ENCODE measurements at regions not wholly inside any gene's neighbourhood (a gene's known extent, or its start where the extent isn't known, plus 50 kb on each side); places are given as distances from the start of the nearest gene placed in this dataset.
"Not testable (repeated sequence)": the region's sequence is repeated elsewhere in the genome, so short reads cannot be mapped to it uniquely, and the experiment has no call there.

DNA sequence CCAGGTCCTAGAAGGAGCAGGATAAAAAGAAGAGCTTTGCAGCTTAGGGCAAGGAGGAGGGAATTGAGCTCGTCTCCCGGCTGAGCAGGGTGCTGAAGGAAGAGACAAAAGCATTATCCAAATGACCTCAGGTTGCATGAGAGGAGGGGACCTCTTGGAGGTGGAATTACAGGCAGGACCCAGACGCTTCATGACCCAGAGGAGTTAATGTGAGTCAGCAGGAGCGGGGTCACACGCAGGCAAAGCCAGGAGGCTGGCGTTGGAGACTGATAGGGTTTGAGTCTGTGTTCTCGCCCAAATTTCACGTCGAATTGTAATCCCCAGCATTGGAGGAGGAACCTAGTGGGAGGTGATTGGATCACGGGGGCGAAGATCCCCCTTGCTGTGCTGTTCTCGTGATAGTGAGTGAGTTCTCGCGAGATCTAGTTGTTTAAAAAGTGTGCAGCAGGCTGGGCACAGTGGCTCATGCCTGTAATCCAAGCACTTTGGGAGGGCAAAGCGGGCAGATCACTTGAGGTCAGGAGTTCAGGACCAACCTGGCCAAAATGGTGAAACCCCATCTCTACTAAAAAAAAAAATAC lies 63.7 kb upstream of the AUTS2 start:
- Mint-ChIP-seq H3K4me1 (ENCODE audit: low read depth, unreplicated experiment) (no peaks in the 10 kb centered on the region), H3K27ac (ENCODE audit: unreplicated experiment) (no peak overlapping the region), H3K4me3 (ENCODE audit: unreplicated experiment) (no peak overlapping the region), H3K27me3 (ENCODE audit: unreplicated experiment) (peaks cover 4% of the 10 kb centered on the region), H3K36me3 (ENCODE audit: unreplicated experiment) (no peaks in the 10 kb centered on the region), H3K9me3 (ENCODE audit: unreplicated experiment) (peaks cover 4% of the 10 kb centered on the region)
- no peak for DNase-seq
- TF ChIP-seq CTCF (IDR thresholded peaks at IDR 0.05; ENCODE audit: partially characterized antibody, unreplicated experiment): no peak

DNA sequence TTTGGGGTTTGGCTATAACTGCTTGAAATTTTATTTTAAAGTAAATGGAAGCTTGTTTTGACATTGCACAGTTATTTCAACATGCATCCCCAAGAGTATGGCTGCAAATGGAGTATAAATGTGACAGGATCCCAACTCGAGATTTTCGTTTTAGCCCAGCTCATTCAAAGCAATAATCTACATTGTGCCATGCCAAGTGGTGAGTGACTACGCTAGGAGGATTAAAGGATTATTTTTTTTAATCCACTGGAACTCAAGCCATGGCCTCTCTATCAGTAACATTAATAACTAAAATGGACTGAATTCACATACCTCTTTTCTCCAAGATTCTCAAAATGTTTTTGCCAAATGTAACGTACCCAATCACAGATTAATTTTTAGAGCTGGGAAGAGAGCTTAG lies 60.6 kb upstream of the AUTS2 start:
- no peak overlapping the region for H3K4me3 Mint-ChIP-seq (ENCODE audit: unreplicated experiment)
- no peak for TF ChIP-seq CTCF (IDR thresholded peaks at IDR 0.05; ENCODE audit: partially characterized antibody, unreplicated experiment)
- H3K9me3 Mint-ChIP-seq (ENCODE audit: unreplicated experiment): peaks cover 4% of the 10 kb centered on the region
- no peak overlapping the region for H3K27ac Mint-ChIP-seq (ENCODE audit: unreplicated experiment)
- no peaks in the 10 kb centered on the region for H3K4me1 Mint-ChIP-seq (ENCODE audit: low read depth, unreplicated experiment)
- DNase-seq: no peak
- H3K36me3 Mint-ChIP-seq (ENCODE audit: unreplicated experiment): no peaks in the 10 kb centered on the region
- peaks cover 1% of the 10 kb centered on the region for H3K27me3 Mint-ChIP-seq (ENCODE audit: unreplicated experiment)

DNA sequence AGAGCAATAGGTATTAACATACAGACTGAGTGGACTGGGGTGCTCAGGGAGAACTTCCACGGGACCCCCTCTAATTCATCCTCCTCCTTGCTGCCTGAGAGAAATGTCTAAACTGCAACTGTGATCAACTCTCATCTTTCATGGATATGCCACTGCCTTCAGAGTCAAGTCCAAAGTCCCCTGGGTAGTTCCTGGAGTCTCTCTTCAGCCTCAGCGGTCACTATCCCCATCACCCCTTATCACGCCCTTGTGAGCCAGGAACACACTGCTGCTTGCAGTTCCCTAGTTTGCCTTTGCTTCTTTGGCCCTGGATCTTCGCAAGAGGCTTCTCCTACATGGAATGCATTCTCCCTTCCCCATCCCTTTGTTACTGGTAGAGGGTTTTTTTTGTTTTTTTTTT lies 58.7 kb upstream of the AUTS2 start:
- Mint-ChIP-seq H3K4me1 (ENCODE audit: low read depth, unreplicated experiment) (no peaks in the 10 kb centered on the region), H3K4me3 (ENCODE audit: unreplicated experiment) (no peak overlapping the region), H3K27me3 (ENCODE audit: unreplicated experiment) (no peaks in the 10 kb centered on the region), H3K9me3 (ENCODE audit: unreplicated experiment) (no peaks in the 10 kb centered on the region), H3K27ac (ENCODE audit: unreplicated experiment) (no peak overlapping the region), H3K36me3 (ENCODE audit: unreplicated experiment) (no peaks in the 10 kb centered on the region)
- DNase-seq: no peak
- TF ChIP-seq CTCF (IDR thresholded peaks at IDR 0.05; ENCODE audit: partially characterized antibody, unreplicated experiment): no peak

DNA sequence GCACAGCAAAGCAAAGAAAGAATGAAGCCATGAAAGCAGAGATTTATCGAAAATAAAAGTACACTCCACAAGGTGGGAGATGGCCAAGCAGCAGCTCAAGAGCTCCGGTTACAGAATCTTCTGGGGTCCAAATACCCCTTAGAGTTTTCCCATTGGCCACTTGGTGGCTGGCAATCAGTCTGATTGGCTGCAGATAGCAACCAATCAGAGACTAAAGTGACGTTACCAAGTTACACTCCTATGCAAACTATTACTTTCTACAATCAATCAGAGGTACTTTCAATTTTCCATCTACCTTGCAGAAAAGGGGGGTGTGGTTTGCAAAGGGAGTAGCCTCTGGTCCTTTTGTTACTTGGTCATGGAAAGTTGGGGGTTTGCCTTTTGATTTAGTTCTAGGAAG lies 58.0 kb upstream of the AUTS2 start:
- no peak for DNase-seq
- Mint-ChIP-seq H3K4me1 (ENCODE audit: low read depth, unreplicated experiment) (no peaks in the 10 kb centered on the region), H3K27ac (ENCODE audit: unreplicated experiment) (no peak overlapping the region), H3K9me3 (ENCODE audit: unreplicated experiment) (no peaks in the 10 kb centered on the region), H3K36me3 (ENCODE audit: unreplicated experiment) (no peaks in the 10 kb centered on the region), H3K27me3 (ENCODE audit: unreplicated experiment) (no peaks in the 10 kb centered on the region), H3K4me3 (ENCODE audit: unreplicated experiment) (no peak overlapping the region)
- no peak for TF ChIP-seq CTCF (IDR thresholded peaks at IDR 0.05; ENCODE audit: partially characterized antibody, unreplicated experiment)

- DNase-seq; H3K4me3 Mint-ChIP-seq (ENCODE audit: unreplicated experiment); H3K27me3 Mint-ChIP-seq (ENCODE audit: unreplicated experiment); H3K9me3 Mint-ChIP-seq (ENCODE audit: unreplicated experiment); H3K36me3 Mint-ChIP-seq (ENCODE audit: unreplicated experiment); H3K27ac Mint-ChIP-seq (ENCODE audit: unreplicated experiment); H3K4me1 Mint-ChIP-seq (ENCODE audit: low read depth, unreplicated experiment): not testable (repeated sequence)
Observed at GRCh38 chr7:69541779-69542432, 56.4 kb upstream of the AUTS2 start.
